Endothelial cell of umbilical vein (primary cell): ENCODE measurements at regions not wholly inside any gene's neighbourhood (a gene's known extent, or its start where the extent isn't known, plus 50 kb on each side); places are given as distances from the start of the nearest gene placed in this dataset.

Experiments
- BruUV-seq: library from RNA; stranded (reverse); fragments of 400-500 nt; replicated peaks from 2 replicates; lab custom pipeline; 2021; lab: Mats Ljungman, UMichigan
- CTCF ChIA-PET: fragments of 300-600, 350-600 bp; sonication (Branson Sonifier 250); formaldehyde crosslinking; loops from one replicate; lab custom pipeline; 2021; ENCODE audit warnings: antibody characterized with exemption, inconsistent platforms; lab: Charles Lee
- POLR2A ChIA-PET: fragments of 300-600, 350-600 bp; sonication (Branson Sonifier 250); formaldehyde crosslinking; loops from one replicate; lab custom pipeline; 2021; ENCODE audit warnings: antibody characterized with exemption, inconsistent platforms; lab: Charles Lee
- DNase-seq: peaks from one replicate; pipeline ENCODE4 v3.0.0-alpha.2; 2011; ENCODE audit warnings: low read depth, low spot score
- FAIRE-seq: peaks from 2 replicates; lab custom pipeline; 2011; peaks lifted over from hg19 to GRCh38; lab: Jason Lieb, UNC
- H2AFZ ChIP-seq: 2 replicates; pipeline ENCODE4 v1.6.0; 2012; ENCODE audit warnings: low read depth, low read length, control low read depth, inconsistent platforms
- H3K27ac ChIP-seq: 2 replicates; pipeline ENCODE4 v1.5.1; 2011; ENCODE audit warnings: low read depth, mild to moderate bottlenecking, control low read depth, low read length, moderate library complexity; ENCODE audit not compliant: insufficient read depth
- H3K27me3 ChIP-seq, 2 experiments: 2 replicates each; pipeline versions ENCODE4 v1.6.0 to v1.6.1; 2011; ENCODE audit warnings: low read length in 2 of 2, mixed read lengths in 1 of 2; ENCODE audit not compliant: control insufficient read depth in 2 of 2, insufficient read depth in 2 of 2
- H3K36me3 ChIP-seq, 2 experiments: 2 replicates in 1 of 2; 3 replicates in 1 of 2; pipeline ENCODE4 v1.5.1; 2011; ENCODE audit warnings: low read length in 2 of 2, mild to moderate bottlenecking in 1 of 2, moderate library complexity in 1 of 2; ENCODE audit not compliant: control insufficient read depth in 2 of 2, insufficient read depth in 2 of 2; ENCODE audit errors: extremely low read depth in 1 of 2
- H3K4me1 ChIP-seq: 3 replicates; pipeline ENCODE4 v1.5.1; 2011; ENCODE audit warnings: mild to moderate bottlenecking, low read length; ENCODE audit not compliant: control insufficient read depth, insufficient read depth; ENCODE audit errors: extremely low read depth
- H3K4me2 ChIP-seq: 2 replicates; pipeline ENCODE4 v1.6.1; 2011; ENCODE audit warnings: low read length, control low read depth, mixed read lengths; ENCODE audit not compliant: insufficient read depth
- H3K4me3 ChIP-seq, 3 experiments: fragments of 200-600 bp in 1 of 3; sonication (generic), shearing (Covaris generic) in 1 of 3; replicated peaks in 1 of 3; 2 replicates each; pipeline ENCODE4 v1.5.1; 2011 to 2016; ENCODE audit warnings: control low read depth in 3 of 3, low read length in 3 of 3, mild to moderate bottlenecking in 2 of 3, inconsistent platforms in 1 of 3, low read depth in 1 of 3, moderate library complexity in 1 of 3; ENCODE audit not compliant: insufficient read depth in 1 of 3
- H3K79me2 ChIP-seq: 2 replicates; pipeline ENCODE4 v1.6.0; 2012; ENCODE audit warnings: low read length, inconsistent platforms; ENCODE audit not compliant: control insufficient read depth, insufficient read depth
- H3K9ac ChIP-seq: replicated peaks from 2 replicates; pipeline ENCODE3; 2011; ENCODE audit warnings: low read length, control low read depth; ENCODE audit not compliant: insufficient read depth; ENCODE audit errors: extremely low read depth
- H3K9me1 ChIP-seq: replicated peaks from 3 replicates; pipeline ENCODE4 v1.6.0; 2011; ENCODE audit warnings: mild to moderate bottlenecking, low read length; ENCODE audit not compliant: control insufficient read depth, insufficient read depth; ENCODE audit errors: extremely low read depth
- H3K9me3 ChIP-seq: replicated peaks from 2 replicates; pipeline ENCODE4 v1.5.1; 2012; ENCODE audit warnings: low read length, inconsistent platforms; ENCODE audit not compliant: control insufficient read depth, insufficient read depth
- H4K20me1 ChIP-seq: replicated peaks from 2 replicates; pipeline ENCODE3; 2011; ENCODE audit warnings: mild to moderate bottlenecking, low read length; ENCODE audit not compliant: control insufficient read depth, insufficient read depth; ENCODE audit errors: extremely low read depth
- CTCF ChIP-seq, 2 donors: IDR thresholded peaks; 1 replicate in 1 of 2; 2 replicates in 1 of 2; pipeline ENCODE4 v1.5.1; 2011; ENCODE audit warnings: low read length in 2 of 2, mild to moderate bottlenecking in 2 of 2, moderate library complexity in 2 of 2, control low read depth in 1 of 2, inconsistent platforms in 1 of 2, low read depth in 1 of 2; ENCODE audit not compliant: insufficient read depth in 1 of 2; ENCODE audit errors: extremely low read depth in 1 of 2
- EZH2 ChIP-seq: IDR thresholded peaks from 2 replicates; pipeline ENCODE4 v1.6.1; 2012; ENCODE audit warnings: borderline replicate concordance, low read depth, mild to moderate bottlenecking, moderate library complexity, low read length, inconsistent platforms; ENCODE audit not compliant: severe bottlenecking
- FOS ChIP-seq: IDR thresholded peaks from 2 replicates; pipeline ENCODE4 v1.6.1; 2011; ENCODE audit warnings: mild to moderate bottlenecking, low read length, moderate library complexity, borderline replicate concordance; ENCODE audit not compliant: insufficient read depth
- GATA2 ChIP-seq: IDR thresholded peaks from 2 replicates; pipeline ENCODE4 v1.7.0; 2011; ENCODE audit warnings: low read depth, mild to moderate bottlenecking, moderate library complexity, mixed read lengths, low read length; ENCODE audit not compliant: insufficient read length, insufficient read depth
- JUN ChIP-seq: IDR thresholded peaks from 2 replicates; pipeline ENCODE4 v1.6.1; 2011; ENCODE audit warnings: borderline replicate concordance, low read depth; ENCODE audit not compliant: insufficient read length, insufficient read depth
- MAX ChIP-seq: IDR thresholded peaks from 2 replicates; pipeline ENCODE4 v1.6.1; 2011; ENCODE audit not compliant: insufficient read depth, insufficient read length
- MYC ChIP-seq: IDR thresholded peaks from one replicate; pipeline ENCODE4 v1.6.1; 2011; ENCODE audit warnings: mild to moderate bottlenecking, low read depth, low read length
- POLR2A ChIP-seq: IDR thresholded peaks from 2 replicates; pipeline ENCODE4 v1.6.1; 2012; ENCODE audit warnings: low read depth, mild to moderate bottlenecking, control low read depth, low read length
- POLR2AphosphoS5 ChIP-seq: IDR thresholded peaks from 2 replicates; pipeline ENCODE4 v1.6.1; 2012; ENCODE audit warnings: low read depth, mild to moderate bottlenecking, control low read depth, low read length, moderate library complexity; ENCODE audit not compliant: insufficient read depth
- dilution Hi-C: fragments of 300-500 bp; cut with MboI; formaldehyde crosslinking; loops from one replicate; pipeline ENCODE4 v1.15.0; 2019; ENCODE audit warnings: low sequenced_read_pairs; ENCODE audit not compliant: extremely low pct_ligation_motif_present
- intact Hi-C: fragments of 100-400 bp; cut with micrococcal nuclease; formaldehyde crosslinking; loops from one replicate; pipeline ENCODE4 v1.10.0; 2022

DNA sequence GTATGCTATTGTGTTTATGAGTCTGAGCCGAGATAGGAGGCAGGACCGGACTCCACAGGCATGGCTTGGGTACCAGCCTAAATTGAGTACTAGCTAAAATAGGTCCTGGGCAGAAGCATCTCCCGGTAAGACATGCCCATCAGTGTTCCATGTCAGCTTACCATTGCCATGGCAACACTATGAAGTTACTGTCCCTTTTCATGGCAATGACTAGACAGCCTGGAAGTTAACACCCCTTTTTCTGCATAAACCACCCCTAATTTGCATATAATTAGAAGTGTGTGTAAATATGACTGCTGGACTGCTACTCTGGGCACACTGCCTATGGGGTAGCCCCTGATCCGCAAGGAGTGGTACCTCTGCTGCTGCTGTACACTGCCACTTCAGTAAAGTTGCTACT lies 1005.1 kb upstream of the FAM98A start:
- no peaks in the 10 kb centered on the region for H3K79me2 ChIP-seq
- ChIA-PET CTCF (no interaction called here), POLR2A (no interaction called here)
- intact Hi-C loops (no loop called here), dilution Hi-C loops (no loop called here)
- FAIRE-seq (no peak), DNase-seq (no peak)
- no peak overlapping the region for H3K9ac ChIP-seq
- H3K4me1 ChIP-seq: no peaks in the 10 kb centered on the region
- no TSS peak for BruUV-seq
- H3K27me3 ChIP-seq: no peaks in the 10 kb centered on the region
- no peaks in the 10 kb centered on the region for H3K36me3 ChIP-seq
- no peak overlapping the region for H3K4me3 ChIP-seq
- no peak overlapping the region for H3K4me2 ChIP-seq
- TF ChIP-seq JUN (no peak), FOS (no peak), MYC (no peak), POLR2AphosphoS5 (no peak), MAX (no peak)
- no peak overlapping the region for H3K27ac ChIP-seq
- H3K9me3 ChIP-seq: peaks cover 7% of the 10 kb centered on the region
- H3K9me1 ChIP-seq: no peaks in the 10 kb centered on the region
- H2AFZ ChIP-seq: no peak overlapping the region
- no peaks in the 10 kb centered on the region for H4K20me1 ChIP-seq

GRCh38 chr2:34602262-34602661 lies 1003.2 kb upstream of the FAM98A start:
- Histone ChIP-seq H3K4me3 (no peak overlapping the region), H4K20me1 (no peaks in the 10 kb centered on the region), H3K9me3 (peaks cover 7% of the 10 kb centered on the region), H3K9ac (no peak overlapping the region), H3K27ac (no peak overlapping the region), H3K27me3 (no peaks in the 10 kb centered on the region), H3K36me3 (no peaks in the 10 kb centered on the region), H3K9me1 (no peaks in the 10 kb centered on the region), H3K4me1 (no peaks in the 10 kb centered on the region), H2AFZ (no peak overlapping the region), H3K79me2 (no peaks in the 10 kb centered on the region), H3K4me2 (no peak overlapping the region)
- no peak for DNase-seq
- BruUV-seq: no TSS peak
- dilution Hi-C loops (no loop called here), intact Hi-C loops (no loop called here)
- ChIA-PET CTCF (no interaction called here), POLR2A (no interaction called here)
- no peak for FAIRE-seq
- TF ChIP-seq FOS (no peak), POLR2AphosphoS5 (no peak), GATA2 (no peak), MAX (no peak), CTCF (IDR thresholded peaks at IDR 0.05; ENCODE audit: extremely low read depth in 1 of 2, insufficient read depth in 1 of 2, low read depth in 1 of 2, low read length in 2 of 2) (no peak), POLR2A (no peak), JUN (no peak), EZH2 (no peak), MYC (no peak)
